HCT116 (cell line): ENCODE measurements at regions not wholly inside any gene's neighbourhood (a gene's known extent, or its start where the extent isn't known, plus 50 kb on each side); places are given as distances from the start of the nearest gene placed in this dataset.

Source experiments
- ATAC-seq: fragments of 200-7000 bp; cut with Tn5 transposase; 2 replicates; pipeline ENCODE4 v1.9.1; 2020; ENCODE audit warnings: mild to moderate bottlenecking, moderate library complexity
- BruUV-seq: library from RNA; stranded (reverse); fragments of 400-500 nt; replicated peaks from 2 replicates; lab custom pipeline; 2021; lab: Mats Ljungman, UMichigan
- CTCF ChIA-PET: fragments of 300-600 bp; sonication (Branson Sonifier 250); formaldehyde crosslinking; loops from one replicate; lab custom pipeline; 2021; ENCODE audit warnings: antibody characterized with exemption; lab: Charles Lee
- POLR2A ChIA-PET: fragments of 300-600, 350-600 bp; sonication (Branson Sonifier 250); formaldehyde crosslinking; loops from one replicate; lab custom pipeline; 2021; ENCODE audit warnings: antibody characterized with exemption; lab: Charles Lee
- RAD21 ChIA-PET, 2 experiments: fragments of 300-600 bp; sonication (Branson Sonifier 250); formaldehyde crosslinking; loops; one replicate each; lab custom pipeline; 2023; ENCODE audit warnings: low total read pairs in 2 of 2; ENCODE audit not compliant: uncharacterized antibody in 2 of 2, unreplicated experiment in 2 of 2, low non-redundant PET in 1 of 2; lab: Charles Lee
- DNase-seq: peaks from one replicate; pipeline ENCODE4 v3.0.0-alpha.2; 2010; ENCODE audit warnings: low read depth, low spot score
- H2AFZ ChIP-seq: fragments of 200-600 bp; shearing (Covaris generic), sonication (generic); 2 replicates; pipeline ENCODE4 v1.6.1; 2017; ENCODE audit warnings: low read depth, mixed run types, mixed read lengths, antibody characterized with exemption, low read length; ENCODE audit not compliant: poor library complexity, severe bottlenecking
- H3K27ac ChIP-seq: 2 replicates; pipeline ENCODE4 v1.5.1; 2012; ENCODE audit warnings: low read depth, low read length
- H3K27me3 ChIP-seq: fragments of 200-600 bp; sonication (generic); 2 replicates; pipeline ENCODE4 v1.6.1; 2016; ENCODE audit warnings: mixed run types, low read length, mixed read lengths; ENCODE audit not compliant: insufficient read depth
- H3K36me3 ChIP-seq, 2 experiments: fragments of 200-500 bp in 1 of 2; fragments of 200-600 bp in 1 of 2; sonication (Bioruptor generic) in 1 of 2; sonication (generic) in 1 of 2; 2 replicates each; pipeline versions ENCODE4 v1.5.1 to v1.6.1; 2014 to 2016; ENCODE audit warnings: low read length in 2 of 2, inconsistent platforms in 1 of 2, mixed read lengths in 1 of 2, mixed run types in 1 of 2; ENCODE audit not compliant: insufficient read depth in 2 of 2, control insufficient read depth in 1 of 2
- H3K4me1 ChIP-seq, 2 experiments: fragments of 200-600 bp in 1 of 2; sonication (generic) in 1 of 2; 2 replicates each; pipeline versions ENCODE4 v1.5.1 to v1.6.1; 2012 to 2017; ENCODE audit warnings: low read length in 2 of 2, inconsistent platforms in 1 of 2, mild to moderate bottlenecking in 1 of 2, mixed read lengths in 1 of 2, mixed run types in 1 of 2, moderate library complexity in 1 of 2; ENCODE audit not compliant: insufficient read depth in 2 of 2, control insufficient read depth in 1 of 2
- H3K4me2 ChIP-seq: fragments of 200-600 bp; sonication (generic); 2 replicates; pipeline ENCODE4 v1.6.1; 2017; ENCODE audit warnings: mixed run types, low read length, mixed read lengths
- H3K4me3 ChIP-seq, 2 experiments: fragments of 200-600 bp in 1 of 2; sonication (generic) in 1 of 2; replicated peaks in 1 of 2; 2 replicates each; pipeline ENCODE4 v1.5.1; 2011 to 2016; ENCODE audit warnings: low read length in 2 of 2, control low read depth in 1 of 2, low read depth in 1 of 2, mild to moderate bottlenecking in 1 of 2, mixed read lengths in 1 of 2, mixed run types in 1 of 2
- H3K79me2 ChIP-seq: fragments of 200-600 bp; sonication (generic); 2 replicates; pipeline ENCODE4 v1.6.1; 2017; ENCODE audit warnings: mild to moderate bottlenecking, mixed run types, low read length, moderate library complexity, mixed read lengths; ENCODE audit not compliant: insufficient read depth
- H3K9ac ChIP-seq: fragments of 200-600 bp; sonication (generic); 2 replicates; pipeline ENCODE4 v1.6.1; 2016; ENCODE audit warnings: low read length, mixed read lengths
- H3K9me2 ChIP-seq: fragments of 200-600 bp; sonication (generic), shearing (Covaris generic); 2 replicates; pipeline ENCODE4 v1.6.1; 2017; ENCODE audit warnings: mixed run types, mild to moderate bottlenecking, moderate library complexity; ENCODE audit not compliant: insufficient read depth
- H3K9me3 ChIP-seq, 2 experiments: fragments of 200-500 bp in 1 of 2; fragments of 200-600 bp in 1 of 2; sonication (Bioruptor generic) in 1 of 2; sonication (generic) in 1 of 2; 2 replicates each; pipeline ENCODE4 v1.6.1; 2014 to 2017; ENCODE audit warnings: low read length in 2 of 2, mixed read lengths in 2 of 2, inconsistent platforms in 1 of 2, low read depth in 1 of 2, mild to moderate bottlenecking in 1 of 2, mixed run types in 1 of 2, moderate library complexity in 1 of 2; ENCODE audit not compliant: control insufficient read depth in 1 of 2, insufficient read depth in 1 of 2
- H4K20me1 ChIP-seq: fragments of 200-600 bp; sonication (generic), shearing (Covaris generic); 2 replicates; pipeline ENCODE4 v1.6.1; 2017; ENCODE audit warnings: mixed run types, mild to moderate bottlenecking, moderate library complexity; ENCODE audit not compliant: insufficient read depth
- CBX3 ChIP-seq: IDR thresholded peaks from 2 replicates; pipeline ENCODE4 v1.6.1; 2012; ENCODE audit warnings: low read depth
- CEBPB ChIP-seq: IDR thresholded peaks from 2 replicates; pipeline ENCODE4 v1.6.1; 2012; ENCODE audit warnings: low read depth
- EGR1 ChIP-seq: IDR thresholded peaks from 2 replicates; pipeline ENCODE4 v1.6.1; 2012; ENCODE audit warnings: low read depth
- EZH2 ChIP-seq: fragments of 200-600 bp; sonication (generic); IDR thresholded peaks from 2 replicates; pipeline ENCODE4 v1.6.1; 2017; ENCODE audit warnings: antibody characterized with exemption, mixed run types
- EZH2phosphoT487 ChIP-seq: fragments of 200-600 bp; IDR thresholded peaks from 2 replicates; pipeline ENCODE4 v1.6.1; 2018; ENCODE audit warnings: antibody characterized with exemption, borderline replicate concordance
- FOSL1 ChIP-seq: IDR thresholded peaks from 2 replicates; pipeline ENCODE4 v1.6.1; 2012; ENCODE audit warnings: low read depth
- JUND ChIP-seq: IDR thresholded peaks from 2 replicates; pipeline ENCODE4 v1.6.1; 2012
- POLR2A ChIP-seq: IDR thresholded peaks from 2 replicates; pipeline ENCODE4 v1.7.0; 2011; ENCODE audit warnings: borderline replicate concordance; ENCODE audit not compliant: insufficient read depth, insufficient read length; ENCODE audit errors: extremely low read depth
- POLR2AphosphoS5 ChIP-seq: IDR thresholded peaks from 2 replicates; pipeline ENCODE4 v1.6.1; 2011; ENCODE audit warnings: mild to moderate bottlenecking, low read depth, low read length, moderate library complexity
- RAD21 ChIP-seq: IDR thresholded peaks from 2 replicates; pipeline ENCODE4 v1.6.1; 2012; ENCODE audit warnings: low read depth, mild to moderate bottlenecking
- SP1 ChIP-seq: IDR thresholded peaks from 2 replicates; pipeline ENCODE4 v1.6.1; 2012; ENCODE audit warnings: low read depth
- YY1 ChIP-seq: IDR thresholded peaks from 2 replicates; pipeline ENCODE4 v1.6.1; 2011; ENCODE audit warnings: low read length, low read depth, moderate library complexity, mild to moderate bottlenecking; ENCODE audit not compliant: insufficient replicate concordance; ENCODE audit errors: extremely low read depth
- ZFX ChIP-seq: fragments of 450-650 bp; IDR thresholded peaks from 2 replicates; pipeline ENCODE4 v1.6.1; 2017
- ZNF274 ChIP-seq: fragments of 200-500 bp; sonication (Bioruptor generic); IDR thresholded peaks from 2 replicates; pipeline ENCODE4 v1.6.1; 2014; ENCODE audit warnings: mild to moderate bottlenecking, low read depth, low read length, inconsistent platforms
- intact Hi-C: fragments of 100-400 bp; cut with micrococcal nuclease; formaldehyde crosslinking; loops from 2 replicates; pipeline ENCODE4 v1.10.0; 2022
- TF ChIP-seq, protein P1 (sequence below): IDR thresholded peaks from 2 replicates; pipeline ENCODE4 v1.6.1; 2012; ENCODE audit warnings: low read depth
- TF ChIP-seq, protein P2 (sequence below): IDR thresholded peaks from 2 replicates; pipeline ENCODE4 v1.6.1; 2012
- TF ChIP-seq, protein P3 (sequence below): IDR thresholded peaks from 2 replicates; pipeline ENCODE4 v1.6.1; 2012
- TF ChIP-seq, protein P4 (sequence below), 3 experiments: fragments of 200-600 bp in 1 of 3; sonication (generic) in 1 of 3; IDR thresholded peaks in 2 of 3; conservative IDR thresholded peaks in 1 of 3; 2 replicates each; pipeline ENCODE4 v1.5.1; 2012 to 2017; ENCODE audit warnings: low read depth in 2 of 3, low read length in 2 of 3, antibody characterized with exemption in 1 of 3, borderline replicate concordance in 1 of 3, control low read depth in 1 of 3, mild to moderate bottlenecking in 1 of 3, mixed read lengths in 1 of 3, mixed run types in 1 of 3, moderate library complexity in 1 of 3; ENCODE audit not compliant: insufficient read depth in 1 of 3
- TF ChIP-seq, protein P5 (sequence below): IDR thresholded peaks from 2 replicates; pipeline ENCODE4 v1.6.1; 2011; ENCODE audit warnings: mild to moderate bottlenecking, low read length, moderate library complexity; ENCODE audit not compliant: insufficient replicate concordance; ENCODE audit errors: extremely low read depth

DNA sequence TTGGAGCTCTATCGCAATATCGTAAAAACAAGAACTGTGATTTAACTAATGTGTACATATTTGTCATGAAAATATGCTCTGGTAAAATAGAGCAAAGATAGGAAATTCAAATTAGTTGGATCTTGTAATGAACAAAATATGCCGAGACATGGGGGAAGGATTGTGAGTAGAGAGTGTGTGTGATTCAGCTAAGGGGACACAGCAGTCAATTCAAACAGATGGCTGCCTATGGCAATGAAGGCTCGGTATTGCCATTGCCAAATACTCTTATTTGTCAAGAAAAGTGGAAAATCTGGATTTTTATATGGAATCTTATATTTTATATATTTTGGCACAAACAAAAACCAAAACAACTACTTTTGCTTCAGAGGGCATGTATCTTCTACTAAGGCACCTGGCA is 227.3 kb upstream of the BCHE start:
- Histone ChIP-seq H3K4me2 (no peak overlapping the region), H3K9me2 (no peaks in the 10 kb centered on the region), H3K9me3 (no peaks in the 10 kb centered on the region), H4K20me1 (no peaks in the 10 kb centered on the region), H2AFZ (no peak overlapping the region), H3K27me3 (no peaks in the 10 kb centered on the region), H3K9ac (no peak overlapping the region), H3K27ac (no peak overlapping the region), H3K4me1 (no peaks in the 10 kb centered on the region), H3K79me2 (no peaks in the 10 kb centered on the region), H3K4me3 (no peak overlapping the region), H3K36me3 (no peaks in the 10 kb centered on the region)
- CTCF ChIA-PET, result no interaction called here
- ATAC-seq, result no peak
- TF ChIP-seq CEBPB (no peak), RAD21 (no peak), POLR2A (no peak), FOSL1 (no peak), CBX3 (no peak), ZFX (no peak), ZNF274 (no peak), POLR2AphosphoS5 (no peak), YY1 (no peak), JUND (no peak), SP1 (no peak), EGR1 (no peak), EZH2 (no peak), EZH2phosphoT487 (no peak)
- TF ChIP-seq, protein P1, sequence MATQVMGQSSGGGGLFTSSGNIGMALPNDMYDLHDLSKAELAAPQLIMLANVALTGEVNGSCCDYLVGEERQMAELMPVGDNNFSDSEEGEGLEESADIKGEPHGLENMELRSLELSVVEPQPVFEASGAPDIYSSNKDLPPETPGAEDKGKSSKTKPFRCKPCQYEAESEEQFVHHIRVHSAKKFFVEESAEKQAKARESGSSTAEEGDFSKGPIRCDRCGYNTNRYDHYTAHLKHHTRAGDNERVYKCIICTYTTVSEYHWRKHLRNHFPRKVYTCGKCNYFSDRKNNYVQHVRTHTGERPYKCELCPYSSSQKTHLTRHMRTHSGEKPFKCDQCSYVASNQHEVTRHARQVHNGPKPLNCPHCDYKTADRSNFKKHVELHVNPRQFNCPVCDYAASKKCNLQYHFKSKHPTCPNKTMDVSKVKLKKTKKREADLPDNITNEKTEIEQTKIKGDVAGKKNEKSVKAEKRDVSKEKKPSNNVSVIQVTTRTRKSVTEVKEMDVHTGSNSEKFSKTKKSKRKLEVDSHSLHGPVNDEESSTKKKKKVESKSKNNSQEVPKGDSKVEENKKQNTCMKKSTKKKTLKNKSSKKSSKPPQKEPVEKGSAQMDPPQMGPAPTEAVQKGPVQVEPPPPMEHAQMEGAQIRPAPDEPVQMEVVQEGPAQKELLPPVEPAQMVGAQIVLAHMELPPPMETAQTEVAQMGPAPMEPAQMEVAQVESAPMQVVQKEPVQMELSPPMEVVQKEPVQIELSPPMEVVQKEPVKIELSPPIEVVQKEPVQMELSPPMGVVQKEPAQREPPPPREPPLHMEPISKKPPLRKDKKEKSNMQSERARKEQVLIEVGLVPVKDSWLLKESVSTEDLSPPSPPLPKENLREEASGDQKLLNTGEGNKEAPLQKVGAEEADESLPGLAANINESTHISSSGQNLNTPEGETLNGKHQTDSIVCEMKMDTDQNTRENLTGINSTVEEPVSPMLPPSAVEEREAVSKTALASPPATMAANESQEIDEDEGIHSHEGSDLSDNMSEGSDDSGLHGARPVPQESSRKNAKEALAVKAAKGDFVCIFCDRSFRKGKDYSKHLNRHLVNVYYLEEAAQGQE, result no peak
- TF ChIP-seq, protein P2, sequence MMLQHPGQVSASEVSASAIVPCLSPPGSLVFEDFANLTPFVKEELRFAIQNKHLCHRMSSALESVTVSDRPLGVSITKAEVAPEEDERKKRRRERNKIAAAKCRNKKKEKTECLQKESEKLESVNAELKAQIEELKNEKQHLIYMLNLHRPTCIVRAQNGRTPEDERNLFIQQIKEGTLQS, result no peak
- TF ChIP-seq, protein P3, sequence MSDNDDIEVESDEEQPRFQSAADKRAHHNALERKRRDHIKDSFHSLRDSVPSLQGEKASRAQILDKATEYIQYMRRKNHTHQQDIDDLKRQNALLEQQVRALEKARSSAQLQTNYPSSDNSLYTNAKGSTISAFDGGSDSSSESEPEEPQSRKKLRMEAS, result no peak
- TF ChIP-seq, protein P4, sequence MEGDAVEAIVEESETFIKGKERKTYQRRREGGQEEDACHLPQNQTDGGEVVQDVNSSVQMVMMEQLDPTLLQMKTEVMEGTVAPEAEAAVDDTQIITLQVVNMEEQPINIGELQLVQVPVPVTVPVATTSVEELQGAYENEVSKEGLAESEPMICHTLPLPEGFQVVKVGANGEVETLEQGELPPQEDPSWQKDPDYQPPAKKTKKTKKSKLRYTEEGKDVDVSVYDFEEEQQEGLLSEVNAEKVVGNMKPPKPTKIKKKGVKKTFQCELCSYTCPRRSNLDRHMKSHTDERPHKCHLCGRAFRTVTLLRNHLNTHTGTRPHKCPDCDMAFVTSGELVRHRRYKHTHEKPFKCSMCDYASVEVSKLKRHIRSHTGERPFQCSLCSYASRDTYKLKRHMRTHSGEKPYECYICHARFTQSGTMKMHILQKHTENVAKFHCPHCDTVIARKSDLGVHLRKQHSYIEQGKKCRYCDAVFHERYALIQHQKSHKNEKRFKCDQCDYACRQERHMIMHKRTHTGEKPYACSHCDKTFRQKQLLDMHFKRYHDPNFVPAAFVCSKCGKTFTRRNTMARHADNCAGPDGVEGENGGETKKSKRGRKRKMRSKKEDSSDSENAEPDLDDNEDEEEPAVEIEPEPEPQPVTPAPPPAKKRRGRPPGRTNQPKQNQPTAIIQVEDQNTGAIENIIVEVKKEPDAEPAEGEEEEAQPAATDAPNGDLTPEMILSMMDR (IDR thresholded peaks at IDR 0.05 in 2 of 3, conservative IDR thresholded peaks at IDR 0.05 in 1 of 3; ENCODE audit: borderline replicate concordance in 1 of 3, insufficient read depth in 1 of 3, low read depth in 2 of 3, low read length in 2 of 3), result no peak
- TF ChIP-seq, protein P5, sequence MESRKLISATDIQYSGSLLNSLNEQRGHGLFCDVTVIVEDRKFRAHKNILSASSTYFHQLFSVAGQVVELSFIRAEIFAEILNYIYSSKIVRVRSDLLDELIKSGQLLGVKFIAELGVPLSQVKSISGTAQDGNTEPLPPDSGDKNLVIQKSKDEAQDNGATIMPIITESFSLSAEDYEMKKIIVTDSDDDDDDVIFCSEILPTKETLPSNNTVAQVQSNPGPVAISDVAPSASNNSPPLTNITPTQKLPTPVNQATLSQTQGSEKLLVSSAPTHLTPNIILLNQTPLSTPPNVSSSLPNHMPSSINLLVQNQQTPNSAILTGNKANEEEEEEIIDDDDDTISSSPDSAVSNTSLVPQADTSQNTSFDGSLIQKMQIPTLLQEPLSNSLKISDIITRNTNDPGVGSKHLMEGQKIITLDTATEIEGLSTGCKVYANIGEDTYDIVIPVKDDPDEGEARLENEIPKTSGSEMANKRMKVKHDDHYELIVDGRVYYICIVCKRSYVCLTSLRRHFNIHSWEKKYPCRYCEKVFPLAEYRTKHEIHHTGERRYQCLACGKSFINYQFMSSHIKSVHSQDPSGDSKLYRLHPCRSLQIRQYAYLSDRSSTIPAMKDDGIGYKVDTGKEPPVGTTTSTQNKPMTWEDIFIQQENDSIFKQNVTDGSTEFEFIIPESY, result no peak
- POLR2A ChIA-PET, result no interaction called here
- RAD21 ChIA-PET, result no interaction called here
- BruUV-seq, result no TSS peak
- intact Hi-C loops, result no loop called here
- no peak for DNase-seq
